Type B pancreatic cell (in vitro differentiated cells): ENCODE measurements at regions not wholly inside any gene's neighbourhood (a gene's known extent, or its start where the extent isn't known, plus 50 kb on each side); places are given as distances from the start of the nearest gene placed in this dataset.

ENCODE experiments used
- DNase-seq: peaks from one replicate; pipeline ENCODE4 v3.0.0; 2021; ENCODE audit warnings: mixed read lengths; ENCODE audit not compliant: unreplicated experiment; ENCODE audit errors: extremely low spot score
- H3K27ac Mint-ChIP-seq: 2 replicates; pipeline ENCODE4 v1.8.0; 2021; ENCODE audit warnings: mild to moderate bottlenecking, mixed read lengths
- H3K27me3 Mint-ChIP-seq: 2 replicates; pipeline ENCODE4 v1.8.0; 2021; ENCODE audit warnings: mixed read lengths
- H3K36me3 Mint-ChIP-seq: 2 replicates; pipeline ENCODE4 v1.8.0; 2021; ENCODE audit warnings: mixed read lengths
- H3K4me1 Mint-ChIP-seq: one replicate; pipeline ENCODE4 v1.8.0; 2021; ENCODE audit warnings: mixed read lengths; ENCODE audit not compliant: unreplicated experiment
- H3K4me3 Mint-ChIP-seq: 2 replicates; pipeline ENCODE4 v1.8.0; 2021; ENCODE audit warnings: mild to moderate bottlenecking, mixed read lengths
- H3K9me3 Mint-ChIP-seq: 2 replicates; pipeline ENCODE4 v1.8.0; 2021; ENCODE audit warnings: mixed read lengths
- TF ChIP-seq, protein P1 (sequence below): fragments of 200-600 bp; sonication (generic); conservative IDR thresholded peaks from 2 replicates; pipeline ENCODE4 v1.5.0; 2021; ENCODE audit warnings: antibody characterized with exemption, mild to moderate bottlenecking

GRCh38 chr3:94378322-94378721, 315.5 kb downstream of the NSUN3 start:
- no peak overlapping the region for H3K4me3 Mint-ChIP-seq
- H3K4me1 Mint-ChIP-seq: peaks cover 4% of the 10 kb centered on the region
- no peaks in the 10 kb centered on the region for H3K9me3 Mint-ChIP-seq
- H3K36me3 Mint-ChIP-seq: no peaks in the 10 kb centered on the region
- H3K27me3 Mint-ChIP-seq: no peaks in the 10 kb centered on the region
- TF ChIP-seq, protein P1, sequence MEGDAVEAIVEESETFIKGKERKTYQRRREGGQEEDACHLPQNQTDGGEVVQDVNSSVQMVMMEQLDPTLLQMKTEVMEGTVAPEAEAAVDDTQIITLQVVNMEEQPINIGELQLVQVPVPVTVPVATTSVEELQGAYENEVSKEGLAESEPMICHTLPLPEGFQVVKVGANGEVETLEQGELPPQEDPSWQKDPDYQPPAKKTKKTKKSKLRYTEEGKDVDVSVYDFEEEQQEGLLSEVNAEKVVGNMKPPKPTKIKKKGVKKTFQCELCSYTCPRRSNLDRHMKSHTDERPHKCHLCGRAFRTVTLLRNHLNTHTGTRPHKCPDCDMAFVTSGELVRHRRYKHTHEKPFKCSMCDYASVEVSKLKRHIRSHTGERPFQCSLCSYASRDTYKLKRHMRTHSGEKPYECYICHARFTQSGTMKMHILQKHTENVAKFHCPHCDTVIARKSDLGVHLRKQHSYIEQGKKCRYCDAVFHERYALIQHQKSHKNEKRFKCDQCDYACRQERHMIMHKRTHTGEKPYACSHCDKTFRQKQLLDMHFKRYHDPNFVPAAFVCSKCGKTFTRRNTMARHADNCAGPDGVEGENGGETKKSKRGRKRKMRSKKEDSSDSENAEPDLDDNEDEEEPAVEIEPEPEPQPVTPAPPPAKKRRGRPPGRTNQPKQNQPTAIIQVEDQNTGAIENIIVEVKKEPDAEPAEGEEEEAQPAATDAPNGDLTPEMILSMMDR: no peak
- no peak overlapping the region for H3K27ac Mint-ChIP-seq
- no peak for DNase-seq

GRCh38 chr3:94379264-94379663, 316.4 kb downstream of the NSUN3 start:
- H3K27me3 Mint-ChIP-seq: no peaks in the 10 kb centered on the region
- TF ChIP-seq, protein P1: no peak
- no peaks in the 10 kb centered on the region for H3K9me3 Mint-ChIP-seq
- no peak overlapping the region for H3K4me3 Mint-ChIP-seq
- DNase-seq: no peak
- H3K27ac Mint-ChIP-seq: no peak overlapping the region
- peaks cover 4% of the 10 kb centered on the region for H3K4me1 Mint-ChIP-seq
- no peaks in the 10 kb centered on the region for H3K36me3 Mint-ChIP-seq

- H3K27me3 Mint-ChIP-seq: no peaks in the 10 kb centered on the region
These were observed 332.0 kb downstream of the NSUN3 start for GRCh38 chr3:94394885-94395284.

DNA sequence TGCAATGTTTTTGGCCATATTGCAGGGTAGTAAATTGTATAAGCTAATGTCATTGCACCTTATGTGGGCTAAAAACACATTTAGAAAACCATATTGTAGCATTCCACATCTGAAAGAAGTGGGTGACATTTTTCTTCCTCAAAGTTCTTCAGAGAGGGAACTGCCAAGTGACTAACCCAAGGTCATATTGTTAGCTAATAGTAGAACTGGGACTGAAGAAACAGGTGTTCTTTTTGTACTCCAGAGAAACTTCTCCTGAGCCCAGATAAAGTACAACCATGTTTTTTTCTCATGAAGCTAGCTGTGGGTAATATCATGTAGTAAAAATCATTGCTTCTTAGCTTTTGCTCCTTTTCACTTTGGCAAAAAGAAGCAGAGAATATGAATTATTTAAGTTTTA, 333.0 kb downstream of the NSUN3 start:
- no peak for DNase-seq
- TF ChIP-seq, protein P1: no peak
- Mint-ChIP-seq H3K4me3 (no peak overlapping the region), H3K4me1 (no peaks in the 10 kb centered on the region), H3K36me3 (no peaks in the 10 kb centered on the region), H3K9me3 (no peaks in the 10 kb centered on the region), H3K27ac (no peak overlapping the region), H3K27me3 (no peaks in the 10 kb centered on the region)

More at GRCh38 chr3:94394885-94395284, 332.0 kb downstream of the NSUN3 start:
- H3K4me1 Mint-ChIP-seq: no peaks in the 10 kb centered on the region
- H3K27ac Mint-ChIP-seq: no peak overlapping the region
- H3K4me3 Mint-ChIP-seq: no peak overlapping the region
- TF ChIP-seq, protein P1: no peak
- H3K36me3 Mint-ChIP-seq: no peaks in the 10 kb centered on the region
- H3K9me3 Mint-ChIP-seq: no peaks in the 10 kb centered on the region
- DNase-seq: no peak

- Mint-ChIP-seq H3K27me3 (no peaks in the 10 kb centered on the region), H3K36me3 (no peaks in the 10 kb centered on the region), H3K4me3 (no peak overlapping the region), H3K9me3 (no peaks in the 10 kb centered on the region), H3K27ac (no peak overlapping the region), H3K4me1 (no peaks in the 10 kb centered on the region)
- DNase-seq: no peak
- TF ChIP-seq, protein P1: no peak
These were observed 335.2 kb downstream of the NSUN3 start for GRCh38 chr3:94398036-94398435.

DNA sequence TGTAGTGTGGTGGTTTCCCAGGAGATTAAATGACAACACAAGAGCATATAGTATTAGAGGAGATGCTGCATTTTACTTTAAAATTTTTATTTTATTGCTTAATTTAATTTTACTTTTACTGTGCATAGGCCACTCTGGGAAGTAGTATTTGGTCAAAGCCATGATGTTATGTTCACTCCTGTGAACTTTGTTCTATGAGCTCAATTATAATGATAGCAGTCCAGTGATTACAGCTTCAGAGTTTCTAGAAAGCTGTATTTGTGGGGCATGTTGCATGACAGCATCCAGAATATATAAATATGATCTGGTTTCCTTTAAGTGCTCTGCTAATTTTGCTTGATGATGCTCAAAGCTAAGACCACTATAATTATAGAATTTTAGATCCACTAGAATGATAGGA, 338.6 kb downstream of the NSUN3 start:
- Mint-ChIP-seq H3K9me3 (no peaks in the 10 kb centered on the region), H3K36me3 (no peaks in the 10 kb centered on the region), H3K4me1 (no peaks in the 10 kb centered on the region), H3K27me3 (no peaks in the 10 kb centered on the region), H3K4me3 (no peak overlapping the region), H3K27ac (no peak overlapping the region)
- DNase-seq: no peak
- TF ChIP-seq, protein P1: no peak
